Smooth muscle cell (in vitro differentiated cells): ENCODE measurements at regions not wholly inside any gene's neighbourhood (a gene's known extent, or its start where the extent isn't known, plus 50 kb on each side); places are given as distances from the start of the nearest gene placed in this dataset.

ENCODE experiments used
- DNase-seq: peaks from one replicate; lab custom pipeline; 2025; ENCODE audit not compliant: unreplicated experiment; lab: John Stamatoyannopoulos, UW
- H2AFZ ChIP-seq: fragments of 200-600 bp; sonication (generic); 2 replicates; pipeline ENCODE4 v1.6.0; 2016; ENCODE audit warnings: antibody characterized with exemption, low read depth, mild to moderate bottlenecking
- H3F3A ChIP-seq: fragments of 200-600 bp; sonication (generic); 2 replicates; pipeline ENCODE4 v1.6.0; 2017; ENCODE audit warnings: antibody characterized with exemption, low read depth
- H3K27ac ChIP-seq: fragments of 200-600 bp; sonication (generic); 2 replicates; pipeline ENCODE4 v1.5.1; 2016; ENCODE audit warnings: low read depth, mild to moderate bottlenecking
- H3K27me3 ChIP-seq: fragments of 200-600 bp; sonication (generic); 2 replicates; pipeline ENCODE4 v1.6.1; 2016; ENCODE audit warnings: low read depth, mild to moderate bottlenecking
- H3K36me3 ChIP-seq: fragments of 200-600 bp; sonication (generic); 2 replicates; pipeline ENCODE4 v1.5.1; 2016; ENCODE audit warnings: low read depth
- H3K4me1 ChIP-seq: fragments of 200-600 bp; sonication (generic); 2 replicates; pipeline ENCODE4 v1.5.1; 2016; ENCODE audit warnings: low read depth
- H3K4me2 ChIP-seq: fragments of 200-600 bp; sonication (generic); 2 replicates; pipeline ENCODE4 v1.6.0; 2016; ENCODE audit warnings: mild to moderate bottlenecking
- H3K4me3 ChIP-seq: fragments of 200-600 bp; sonication (generic); 2 replicates; pipeline ENCODE4 v1.5.1; 2016; ENCODE audit warnings: mild to moderate bottlenecking
- H3K79me2 ChIP-seq: fragments of 200-600 bp; sonication (generic); 2 replicates; pipeline ENCODE4 v1.6.0; 2016; ENCODE audit warnings: low read depth, mild to moderate bottlenecking
- H3K9ac ChIP-seq: fragments of 200-600 bp; sonication (generic); 2 replicates; pipeline ENCODE4 v1.6.0; 2016; ENCODE audit warnings: low read depth
- H3K9me3 ChIP-seq: fragments of 200-600 bp; sonication (generic); replicated peaks from 2 replicates; pipeline ENCODE4 v1.5.1; 2016; ENCODE audit warnings: low read depth
- H4K20me1 ChIP-seq: fragments of 200-600 bp; sonication (generic); 2 replicates; pipeline ENCODE4 v1.6.0; 2016; ENCODE audit warnings: low read depth
- CTCF ChIP-seq: fragments of 200-600 bp; sonication (generic); IDR thresholded peaks from 2 replicates; pipeline ENCODE4 v1.5.1; 2017; ENCODE audit warnings: borderline replicate concordance, mild to moderate bottlenecking, antibody characterized with exemption; ENCODE audit not compliant: insufficient read depth, poor library complexity, severe bottlenecking
- WGBS: methylation state at CpG from one replicate; pipeline ENCODE4 v1.1.7; 2016; ENCODE audit warnings: low lambda C conversion rate; 5-methylcytosine and 5-hydroxymethylcytosine counted together

- H3K4me1 ChIP-seq = no peaks in the 10 kb centered on the region
- H3K36me3 ChIP-seq = no peaks in the 10 kb centered on the region
- WGBS = 14% methylated on average over 2 of the region's 2 CpGs
- no peaks in the 10 kb centered on the region for H3K9me3 ChIP-seq
- H3K27ac ChIP-seq = no peak overlapping the region
- peaks cover 3% of the 10 kb centered on the region for H3F3A ChIP-seq
- H2AFZ ChIP-seq = no peak overlapping the region
- no peak overlapping the region for H3K9ac ChIP-seq
- TF ChIP-seq CTCF = no peak
- H3K27me3 ChIP-seq = no peaks in the 10 kb centered on the region
- H3K79me2 ChIP-seq = no peaks in the 10 kb centered on the region
- no peak overlapping the region for H3K4me2 ChIP-seq
- no peak overlapping the region for H3K4me3 ChIP-seq
- no peak for DNase-seq
- no peaks in the 10 kb centered on the region for H4K20me1 ChIP-seq
These were observed 254.2 kb upstream of the CDIN1 start for GRCh38 chr15:36325206-36325605.

DNA sequence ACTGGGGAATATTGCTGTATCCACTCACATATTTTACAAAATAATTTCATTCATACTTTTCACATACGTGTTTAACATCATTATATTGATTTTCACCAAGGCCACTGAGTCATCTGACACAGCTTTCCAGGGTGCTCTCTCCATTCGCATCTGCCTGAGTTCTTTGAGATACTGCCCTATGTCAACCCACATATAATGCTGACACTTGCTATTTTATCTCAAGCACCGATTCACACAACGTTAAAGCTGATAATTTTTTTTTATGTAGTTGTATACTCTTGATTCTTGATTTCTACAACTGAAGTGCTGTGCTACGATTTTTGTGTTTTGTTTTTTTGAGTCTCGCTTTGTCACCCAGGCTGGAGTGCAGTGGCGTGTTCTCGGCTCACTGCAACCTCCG, 249.8 kb upstream of the CDIN1 start:
- Histone ChIP-seq H3K36me3 (no peaks in the 10 kb centered on the region), H3K9ac (no peak overlapping the region), H3K27ac (no peak overlapping the region), H3K79me2 (no peaks in the 10 kb centered on the region), H2AFZ (no peak overlapping the region), H3K27me3 (no peaks in the 10 kb centered on the region), H4K20me1 (no peaks in the 10 kb centered on the region), H3K4me1 (no peaks in the 10 kb centered on the region), H3K4me3 (no peak overlapping the region), H3F3A (peaks cover 3% of the 10 kb centered on the region), H3K4me2 (no peak overlapping the region), H3K9me3 (no peaks in the 10 kb centered on the region)
- no peak for TF ChIP-seq CTCF
- DNase-seq = no peak
- WGBS = 86% methylated on average over 9 of the region's 9 CpGs

GRCh38 chr15:36330598-36330997, 248.8 kb upstream of the CDIN1 start:
- H2AFZ ChIP-seq = no peak overlapping the region
- 44% methylated on average over 3 of the region's 3 CpGs for WGBS

More at GRCh38 chr15:36330598-36330997, 248.8 kb upstream of the CDIN1 start:
- Histone ChIP-seq H3K4me2 (no peak overlapping the region), H3K36me3 (no peaks in the 10 kb centered on the region), H3K27me3 (no peaks in the 10 kb centered on the region), H3K9me3 (no peaks in the 10 kb centered on the region), H3K27ac (no peak overlapping the region), H3F3A (peaks cover 5% of the 10 kb centered on the region), H3K9ac (no peak overlapping the region), H4K20me1 (no peaks in the 10 kb centered on the region), H3K4me1 (no peaks in the 10 kb centered on the region), H3K79me2 (no peaks in the 10 kb centered on the region), H3K4me3 (no peak overlapping the region)
- no peak for DNase-seq
- no peak for TF ChIP-seq CTCF
